SH-SY5Y (cell line): ENCODE measurements at regions not wholly inside any gene's neighbourhood (a gene's known extent, or its start where the extent isn't known, plus 50 kb on each side); places are given as distances from the start of the nearest gene placed in this dataset.

ENCODE experiments used
- GATA2 ChIP-seq: IDR thresholded peaks from 2 replicates; pipeline ENCODE4 v1.6.1; 2011; ENCODE audit warnings: mild to moderate bottlenecking, low read depth, low read length
- GATA3 ChIP-seq: IDR thresholded peaks from 2 replicates; pipeline ENCODE4 v1.6.1; 2011; ENCODE audit warnings: low read depth, mild to moderate bottlenecking, low read length, moderate library complexity

GRCh38 chr20:1721687-1722512 is 64.3 kb upstream of the SIRPG start:
- no peak for TF ChIP-seq GATA2
- no peak for TF ChIP-seq GATA3
